GM23338 (cell line): ENCODE measurements at regions not wholly inside any gene's neighbourhood (a gene's known extent, or its start where the extent isn't known, plus 50 kb on each side); places are given as distances from the start of the nearest gene placed in this dataset.

Experiments used
- CREB1 ChIP-seq: fragments of 250-450 bp; sonication (Bioruptor Pico); IDR thresholded peaks from 2 replicates; pipeline ENCODE4 v1.5.0; 2020; ENCODE audit warnings: low read depth, mild to moderate bottlenecking, moderate library complexity
- EZH2 ChIP-seq: fragments of 200-600 bp; sonication (generic); IDR thresholded peaks from one replicate; pipeline ENCODE4 v1.8.0; 2017; ENCODE audit warnings: antibody characterized with exemption, mild to moderate bottlenecking, low read depth; ENCODE audit not compliant: unreplicated experiment
- EZH2phosphoT487 ChIP-seq: fragments of 200-600 bp; sonication (generic); IDR thresholded peaks from one replicate; pipeline ENCODE4 v1.8.1; 2018; ENCODE audit warnings: antibody characterized with exemption; ENCODE audit not compliant: unreplicated experiment
- JUNB ChIP-seq: IDR thresholded peaks from one replicate; pipeline ENCODE4 v1.6.1; 2016; ENCODE audit warnings: antibody characterized with exemption; ENCODE audit not compliant: unreplicated experiment
- POLR2AphosphoS5 ChIP-seq: IDR thresholded peaks from 2 replicates; pipeline ENCODE4 v1.6.1; 2016; ENCODE audit warnings: antibody characterized with exemption, low read depth
- STAT1 ChIP-seq: IDR thresholded peaks from one replicate; pipeline ENCODE4 v1.6.1; 2016; ENCODE audit warnings: antibody characterized with exemption; ENCODE audit not compliant: unreplicated experiment
- ZNF114 ChIP-seq: fragments of 250-450 bp; sonication (Bioruptor Pico); IDR thresholded peaks from 2 replicates; pipeline ENCODE4 v1.5.0; 2020; ENCODE audit warnings: mild to moderate bottlenecking, moderate library complexity
- ZNF331 ChIP-seq: fragments of 250-450 bp; sonication (Bioruptor Pico); IDR thresholded peaks from 2 replicates; pipeline ENCODE4 v1.5.0; 2020; ENCODE audit warnings: low read depth, mild to moderate bottlenecking, moderate library complexity
- TF ChIP-seq, protein P1 (sequence below), 2 experiments: fragments of 200-600 bp in 1 of 2; sonication (generic) in 1 of 2; conservative IDR thresholded peaks; 2 replicates each; pipeline versions ENCODE4 v1.5.1 to v1.6.1; 2016 to 2017; ENCODE audit warnings: antibody characterized with exemption in 2 of 2, low read depth in 2 of 2, mild to moderate bottlenecking in 2 of 2, moderate library complexity in 1 of 2
- TF ChIP-seq, protein P2 (sequence below): IDR thresholded peaks from one replicate; pipeline ENCODE4 v1.6.1; 2018; ENCODE audit warnings: antibody characterized with exemption; ENCODE audit not compliant: unreplicated experiment
- TF ChIP-seq, protein P3 (sequence below): fragments of 250-450 bp; sonication (Bioruptor Pico); IDR thresholded peaks from 2 replicates; pipeline ENCODE4 v1.5.0; 2020; ENCODE audit warnings: mild to moderate bottlenecking, moderate library complexity
- TF ChIP-seq, protein P4 (sequence below): IDR thresholded peaks from 2 replicates; pipeline ENCODE4 v1.6.1; 2016; ENCODE audit warnings: antibody characterized with exemption

DNA sequence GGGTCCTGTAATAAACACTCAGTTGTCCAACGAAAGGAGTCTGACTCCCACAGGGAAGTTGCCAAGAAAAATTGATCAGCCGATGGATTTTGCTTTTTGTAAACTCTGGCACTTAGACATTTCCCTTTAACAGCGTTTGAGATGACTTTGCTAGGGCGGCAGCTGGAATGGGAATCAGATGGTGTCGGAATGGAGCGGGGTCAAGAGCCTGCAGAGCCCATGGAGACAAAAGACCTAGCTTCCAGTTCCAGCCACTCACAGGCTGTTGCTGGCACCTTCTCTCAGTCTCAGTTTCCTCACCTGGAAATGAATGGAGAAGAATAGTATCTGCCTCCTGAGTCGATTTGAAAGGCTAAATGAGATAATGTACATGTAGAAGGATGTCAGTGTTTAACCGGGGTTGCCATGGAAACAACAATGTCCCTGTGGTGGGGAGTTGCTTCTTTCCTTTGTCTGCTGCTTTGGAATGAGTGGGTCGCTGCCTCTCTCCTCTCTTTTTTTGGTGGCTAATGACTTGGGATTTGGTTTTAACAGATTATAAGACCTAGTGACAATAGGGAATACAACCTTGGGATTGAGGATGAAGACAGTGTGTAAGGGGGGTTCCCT, 137.4 kb downstream of the GAS1 start:
- TF ChIP-seq EZH2phosphoT487 (no peak), POLR2AphosphoS5 (no peak), JUNB (no peak), EZH2 (no peak), CREB1 (CRISPR knock-in tag) (no peak), STAT1 (no peak), ZNF114 (no peak), ZNF331 (CRISPR knock-in tag) (no peak)
- TF ChIP-seq, protein P1, sequence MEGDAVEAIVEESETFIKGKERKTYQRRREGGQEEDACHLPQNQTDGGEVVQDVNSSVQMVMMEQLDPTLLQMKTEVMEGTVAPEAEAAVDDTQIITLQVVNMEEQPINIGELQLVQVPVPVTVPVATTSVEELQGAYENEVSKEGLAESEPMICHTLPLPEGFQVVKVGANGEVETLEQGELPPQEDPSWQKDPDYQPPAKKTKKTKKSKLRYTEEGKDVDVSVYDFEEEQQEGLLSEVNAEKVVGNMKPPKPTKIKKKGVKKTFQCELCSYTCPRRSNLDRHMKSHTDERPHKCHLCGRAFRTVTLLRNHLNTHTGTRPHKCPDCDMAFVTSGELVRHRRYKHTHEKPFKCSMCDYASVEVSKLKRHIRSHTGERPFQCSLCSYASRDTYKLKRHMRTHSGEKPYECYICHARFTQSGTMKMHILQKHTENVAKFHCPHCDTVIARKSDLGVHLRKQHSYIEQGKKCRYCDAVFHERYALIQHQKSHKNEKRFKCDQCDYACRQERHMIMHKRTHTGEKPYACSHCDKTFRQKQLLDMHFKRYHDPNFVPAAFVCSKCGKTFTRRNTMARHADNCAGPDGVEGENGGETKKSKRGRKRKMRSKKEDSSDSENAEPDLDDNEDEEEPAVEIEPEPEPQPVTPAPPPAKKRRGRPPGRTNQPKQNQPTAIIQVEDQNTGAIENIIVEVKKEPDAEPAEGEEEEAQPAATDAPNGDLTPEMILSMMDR (conservative IDR thresholded peaks at IDR 0.05; ENCODE audit: low read depth in 2 of 2): no peak
- TF ChIP-seq, protein P2, sequence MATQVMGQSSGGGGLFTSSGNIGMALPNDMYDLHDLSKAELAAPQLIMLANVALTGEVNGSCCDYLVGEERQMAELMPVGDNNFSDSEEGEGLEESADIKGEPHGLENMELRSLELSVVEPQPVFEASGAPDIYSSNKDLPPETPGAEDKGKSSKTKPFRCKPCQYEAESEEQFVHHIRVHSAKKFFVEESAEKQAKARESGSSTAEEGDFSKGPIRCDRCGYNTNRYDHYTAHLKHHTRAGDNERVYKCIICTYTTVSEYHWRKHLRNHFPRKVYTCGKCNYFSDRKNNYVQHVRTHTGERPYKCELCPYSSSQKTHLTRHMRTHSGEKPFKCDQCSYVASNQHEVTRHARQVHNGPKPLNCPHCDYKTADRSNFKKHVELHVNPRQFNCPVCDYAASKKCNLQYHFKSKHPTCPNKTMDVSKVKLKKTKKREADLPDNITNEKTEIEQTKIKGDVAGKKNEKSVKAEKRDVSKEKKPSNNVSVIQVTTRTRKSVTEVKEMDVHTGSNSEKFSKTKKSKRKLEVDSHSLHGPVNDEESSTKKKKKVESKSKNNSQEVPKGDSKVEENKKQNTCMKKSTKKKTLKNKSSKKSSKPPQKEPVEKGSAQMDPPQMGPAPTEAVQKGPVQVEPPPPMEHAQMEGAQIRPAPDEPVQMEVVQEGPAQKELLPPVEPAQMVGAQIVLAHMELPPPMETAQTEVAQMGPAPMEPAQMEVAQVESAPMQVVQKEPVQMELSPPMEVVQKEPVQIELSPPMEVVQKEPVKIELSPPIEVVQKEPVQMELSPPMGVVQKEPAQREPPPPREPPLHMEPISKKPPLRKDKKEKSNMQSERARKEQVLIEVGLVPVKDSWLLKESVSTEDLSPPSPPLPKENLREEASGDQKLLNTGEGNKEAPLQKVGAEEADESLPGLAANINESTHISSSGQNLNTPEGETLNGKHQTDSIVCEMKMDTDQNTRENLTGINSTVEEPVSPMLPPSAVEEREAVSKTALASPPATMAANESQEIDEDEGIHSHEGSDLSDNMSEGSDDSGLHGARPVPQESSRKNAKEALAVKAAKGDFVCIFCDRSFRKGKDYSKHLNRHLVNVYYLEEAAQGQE: no peak
- TF ChIP-seq, protein P3, sequence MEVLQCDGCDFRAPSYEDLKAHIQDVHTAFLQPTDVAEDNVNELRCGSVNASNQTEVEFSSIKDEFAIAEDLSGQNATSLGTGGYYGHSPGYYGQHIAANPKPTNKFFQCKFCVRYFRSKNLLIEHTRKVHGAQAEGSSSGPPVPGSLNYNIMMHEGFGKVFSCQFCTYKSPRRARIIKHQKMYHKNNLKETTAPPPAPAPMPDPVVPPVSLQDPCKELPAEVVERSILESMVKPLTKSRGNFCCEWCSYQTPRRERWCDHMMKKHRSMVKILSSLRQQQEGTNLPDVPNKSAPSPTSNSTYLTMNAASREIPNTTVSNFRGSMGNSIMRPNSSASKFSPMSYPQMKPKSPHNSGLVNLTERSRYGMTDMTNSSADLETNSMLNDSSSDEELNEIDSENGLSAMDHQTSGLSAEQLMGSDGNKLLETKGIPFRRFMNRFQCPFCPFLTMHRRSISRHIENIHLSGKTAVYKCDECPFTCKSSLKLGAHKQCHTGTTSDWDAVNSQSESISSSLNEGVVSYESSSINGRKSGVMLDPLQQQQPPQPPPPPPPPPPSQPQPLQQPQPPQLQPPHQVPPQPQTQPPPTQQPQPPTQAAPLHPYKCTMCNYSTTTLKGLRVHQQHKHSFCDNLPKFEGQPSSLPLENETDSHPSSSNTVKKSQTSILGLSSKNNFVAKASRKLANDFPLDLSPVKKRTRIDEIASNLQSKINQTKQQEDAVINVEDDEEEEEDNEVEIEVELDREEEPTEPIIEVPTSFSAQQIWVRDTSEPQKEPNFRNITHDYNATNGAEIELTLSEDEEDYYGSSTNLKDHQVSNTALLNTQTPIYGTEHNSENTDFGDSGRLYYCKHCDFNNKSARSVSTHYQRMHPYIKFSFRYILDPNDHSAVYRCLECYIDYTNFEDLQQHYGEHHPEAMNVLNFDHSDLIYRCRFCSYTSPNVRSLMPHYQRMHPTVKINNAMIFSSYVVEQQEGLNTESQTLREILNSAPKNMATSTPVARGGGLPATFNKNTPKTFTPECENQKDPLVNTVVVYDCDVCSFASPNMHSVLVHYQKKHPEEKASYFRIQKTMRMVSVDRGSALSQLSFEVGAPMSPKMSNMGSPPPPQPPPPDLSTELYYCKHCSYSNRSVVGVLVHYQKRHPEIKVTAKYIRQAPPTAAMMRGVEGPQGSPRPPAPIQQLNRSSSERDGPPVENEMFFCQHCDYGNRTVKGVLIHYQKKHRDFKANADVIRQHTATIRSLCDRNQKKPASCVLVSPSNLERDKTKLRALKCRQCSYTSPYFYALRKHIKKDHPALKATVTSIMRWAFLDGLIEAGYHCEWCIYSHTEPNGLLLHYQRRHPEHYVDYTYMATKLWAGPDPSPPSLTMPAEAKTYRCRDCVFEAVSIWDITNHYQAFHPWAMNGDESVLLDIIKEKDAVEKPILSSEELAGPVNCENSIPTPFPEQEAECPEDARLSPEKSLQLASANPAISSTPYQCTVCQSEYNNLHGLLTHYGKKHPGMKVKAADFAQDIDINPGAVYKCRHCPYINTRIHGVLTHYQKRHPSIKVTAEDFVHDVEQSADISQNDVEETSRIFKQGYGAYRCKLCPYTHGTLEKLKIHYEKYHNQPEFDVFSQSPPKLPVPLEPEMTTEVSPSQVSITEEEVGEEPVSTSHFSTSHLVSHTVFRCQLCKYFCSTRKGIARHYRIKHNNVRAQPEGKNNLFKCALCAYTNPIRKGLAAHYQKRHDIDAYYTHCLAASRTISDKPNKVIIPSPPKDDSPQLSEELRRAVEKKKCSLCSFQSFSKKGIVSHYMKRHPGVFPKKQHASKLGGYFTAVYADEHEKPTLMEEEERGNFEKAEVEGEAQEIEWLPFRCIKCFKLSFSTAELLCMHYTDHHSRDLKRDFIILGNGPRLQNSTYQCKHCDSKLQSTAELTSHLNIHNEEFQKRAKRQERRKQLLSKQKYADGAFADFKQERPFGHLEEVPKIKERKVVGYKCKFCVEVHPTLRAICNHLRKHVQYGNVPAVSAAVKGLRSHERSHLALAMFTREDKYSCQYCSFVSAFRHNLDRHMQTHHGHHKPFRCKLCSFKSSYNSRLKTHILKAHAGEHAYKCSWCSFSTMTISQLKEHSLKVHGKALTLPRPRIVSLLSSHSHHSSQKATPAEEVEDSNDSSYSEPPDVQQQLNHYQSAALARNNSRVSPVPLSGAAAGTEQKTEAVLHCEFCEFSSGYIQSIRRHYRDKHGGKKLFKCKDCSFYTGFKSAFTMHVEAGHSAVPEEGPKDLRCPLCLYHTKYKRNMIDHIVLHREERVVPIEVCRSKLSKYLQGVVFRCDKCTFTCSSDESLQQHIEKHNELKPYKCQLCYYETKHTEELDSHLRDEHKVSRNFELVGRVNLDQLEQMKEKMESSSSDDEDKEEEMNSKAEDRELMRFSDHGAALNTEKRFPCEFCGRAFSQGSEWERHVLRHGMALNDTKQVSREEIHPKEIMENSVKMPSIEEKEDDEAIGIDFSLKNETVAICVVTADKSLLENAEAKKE (CRISPR knock-in tag): no peak
- TF ChIP-seq, protein P4, sequence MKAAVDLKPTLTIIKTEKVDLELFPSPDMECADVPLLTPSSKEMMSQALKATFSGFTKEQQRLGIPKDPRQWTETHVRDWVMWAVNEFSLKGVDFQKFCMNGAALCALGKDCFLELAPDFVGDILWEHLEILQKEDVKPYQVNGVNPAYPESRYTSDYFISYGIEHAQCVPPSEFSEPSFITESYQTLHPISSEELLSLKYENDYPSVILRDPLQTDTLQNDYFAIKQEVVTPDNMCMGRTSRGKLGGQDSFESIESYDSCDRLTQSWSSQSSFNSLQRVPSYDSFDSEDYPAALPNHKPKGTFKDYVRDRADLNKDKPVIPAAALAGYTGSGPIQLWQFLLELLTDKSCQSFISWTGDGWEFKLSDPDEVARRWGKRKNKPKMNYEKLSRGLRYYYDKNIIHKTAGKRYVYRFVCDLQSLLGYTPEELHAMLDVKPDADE: no peak
